Chondrocyte (in vitro differentiated cells): ENCODE measurements at regions not wholly inside any gene's neighbourhood (a gene's known extent, or its start where the extent isn't known, plus 50 kb on each side); places are given as distances from the start of the nearest gene placed in this dataset. TPM values are rescaled to one million over a fixed set of nuclear protein-coding genes. Genes with fewer than 3 reads are reported as not detected.

Experiments used
- DNase-seq: peaks from one replicate; pipeline ENCODE4 v3.0.0; 2021; ENCODE audit warnings: mixed read lengths, low spot score
- H3K27ac Mint-ChIP-seq: one replicate; pipeline ENCODE4 v1.8.0; 2021; ENCODE audit warnings: mild to moderate bottlenecking, moderate library complexity, mixed read lengths; ENCODE audit not compliant: unreplicated experiment
- H3K27me3 Mint-ChIP-seq: 2 replicates; pipeline ENCODE4 v1.8.0; 2021; ENCODE audit warnings: low read depth, mixed read lengths
- H3K36me3 Mint-ChIP-seq: 2 replicates; pipeline ENCODE4 v1.8.0; 2021; ENCODE audit warnings: low read depth, mixed read lengths
- H3K4me1 Mint-ChIP-seq: 2 replicates; pipeline ENCODE4 v1.8.0; 2021; ENCODE audit warnings: low read depth, mild to moderate bottlenecking, mixed read lengths
- H3K4me3 Mint-ChIP-seq: one replicate; pipeline ENCODE4 v1.8.0; 2021; ENCODE audit warnings: mild to moderate bottlenecking, moderate library complexity, mixed read lengths; ENCODE audit not compliant: unreplicated experiment
- H3K9me3 Mint-ChIP-seq: 2 replicates; pipeline ENCODE4 v1.8.0; 2021; ENCODE audit warnings: low read depth, mixed read lengths
- CTCF ChIP-seq: fragments of 200-600 bp; sonication (generic); IDR thresholded peaks from 2 replicates; pipeline ENCODE4 v1.5.0; 2021; ENCODE audit warnings: antibody characterized with exemption, mild to moderate bottlenecking, moderate library complexity
- microRNA-seq: library from miRNA; unstranded; fragments of <30 nt; microRNA quantifications from one replicate; pipeline ENCODE4 v1.2.0, GENCODE V29; 2020; ENCODE audit warnings: borderline number of aligned reads

DNA sequence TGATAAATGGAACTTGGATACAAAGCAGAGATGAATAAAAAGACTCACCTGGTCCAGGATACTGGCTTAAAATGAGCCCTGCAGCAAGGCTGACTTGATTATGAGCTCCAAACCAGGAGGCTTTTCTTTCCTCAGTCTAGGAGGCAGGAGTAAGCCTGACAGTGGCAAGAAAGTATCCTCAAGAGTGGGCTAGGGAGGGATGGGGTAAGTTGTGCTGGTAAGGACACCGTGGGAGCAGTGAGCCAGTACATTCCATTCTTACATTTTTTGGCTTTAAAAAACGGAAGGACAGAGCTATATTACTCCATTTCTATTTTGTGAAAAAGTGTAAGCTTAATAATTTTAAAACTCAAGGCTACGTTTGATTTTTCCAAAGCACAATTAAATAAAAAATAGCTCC lies 187.1 kb upstream of the DDI1 start:
- H3K9me3 Mint-ChIP-seq: peaks cover 6% of the 10 kb centered on the region
- peak overlapping the region; percentile 19 for H3K27ac Mint-ChIP-seq
- H3K36me3 Mint-ChIP-seq: no peaks in the 10 kb centered on the region
- no peak overlapping the region for H3K4me3 Mint-ChIP-seq
- no peak for TF ChIP-seq CTCF
- no peak for DNase-seq
- H3K27me3 Mint-ChIP-seq: peaks cover 3% of the 10 kb centered on the region
- H3K4me1 Mint-ChIP-seq: peaks cover 38% of the 10 kb centered on the region

DNA sequence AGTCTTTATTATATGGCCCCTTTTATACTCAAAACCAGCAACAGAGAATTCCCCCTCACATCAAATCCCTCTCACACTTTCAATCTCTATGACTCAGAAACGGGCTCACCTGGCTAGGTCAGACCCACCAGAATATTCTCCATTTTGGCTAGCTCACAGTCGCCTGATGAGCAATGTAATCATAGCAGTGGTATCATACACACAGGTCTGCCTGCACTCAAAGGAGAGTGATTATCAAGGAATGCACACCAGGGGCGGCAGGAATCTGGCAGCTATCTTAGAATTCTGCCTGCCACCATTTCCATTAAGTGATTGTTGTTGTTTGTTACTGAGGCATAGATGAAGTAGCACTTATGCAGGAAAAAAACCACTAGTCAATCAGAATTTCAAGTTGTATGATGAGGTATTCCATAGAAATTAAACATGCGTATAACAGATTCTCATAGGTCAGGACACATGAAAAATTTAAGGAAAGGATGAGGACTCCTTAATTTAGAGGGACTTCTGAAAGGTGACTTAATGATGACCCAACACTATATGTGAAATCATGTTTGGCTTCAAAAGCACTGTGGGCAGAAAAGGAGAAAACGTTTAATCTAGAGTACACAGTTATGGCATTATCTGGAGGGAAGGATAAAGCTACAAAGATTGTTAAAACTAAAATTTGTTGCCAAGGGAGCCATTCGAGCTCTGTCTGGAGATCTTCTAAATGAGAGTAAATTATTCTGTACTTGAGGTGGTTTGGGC lies 185.8 kb upstream of the DDI1 start:
- H3K4me3 Mint-ChIP-seq: no peak overlapping the region
- H3K27me3 Mint-ChIP-seq: peaks cover 3% of the 10 kb centered on the region
- no peak for DNase-seq
- peaks cover 10% of the 10 kb centered on the region for H3K9me3 Mint-ChIP-seq
- no peaks in the 10 kb centered on the region for H3K36me3 Mint-ChIP-seq
- H3K27ac Mint-ChIP-seq: no peak overlapping the region
- H3K4me1 Mint-ChIP-seq: peaks cover 38% of the 10 kb centered on the region
- no peak for TF ChIP-seq CTCF

DNA sequence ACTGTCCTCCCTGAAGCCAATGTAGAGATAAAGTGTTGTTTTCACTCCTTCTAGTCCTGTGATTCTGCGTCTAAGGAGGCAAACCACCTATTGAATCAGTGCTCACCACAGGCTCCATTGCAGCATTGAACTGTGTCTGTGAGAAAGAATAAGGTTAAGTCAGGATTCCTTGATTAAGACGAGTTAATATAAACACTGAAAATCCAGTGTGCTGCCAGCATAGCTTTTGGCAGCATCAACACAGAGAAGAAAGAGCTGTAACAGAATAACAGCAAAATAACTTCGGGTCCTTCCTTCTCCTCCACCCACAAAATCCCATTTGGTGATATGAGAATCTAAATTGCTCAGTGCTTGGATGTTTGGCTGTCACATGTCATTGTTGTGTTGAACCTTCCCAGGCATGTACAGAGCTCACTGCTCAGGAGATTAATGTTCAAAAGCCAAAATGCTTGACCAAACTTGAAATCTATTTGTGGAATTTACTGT lies 185.2 kb upstream of the DDI1 start:
- TF ChIP-seq CTCF: no peak
- Mint-ChIP-seq H3K27me3 (peaks cover 3% of the 10 kb centered on the region), H3K27ac (no peak overlapping the region), H3K36me3 (no peaks in the 10 kb centered on the region), H3K4me3 (no peak overlapping the region), H3K4me1 (peaks cover 38% of the 10 kb centered on the region), H3K9me3 (peaks cover 10% of the 10 kb centered on the region)
- no peak for DNase-seq

Small RNAs in the stretch of these regions (microRNA-seq; reads per million reads assigned to microRNA genes)
- gene MIR4693: not detected
